H1 (cell line): ENCODE measurements at regions not wholly inside any gene's neighbourhood (a gene's known extent, or its start where the extent isn't known, plus 50 kb on each side); places are given as distances from the start of the nearest gene placed in this dataset.

Experiments
- CTCF ChIA-PET: fragments of 300-600 bp; sonication (Branson Sonifier 250); formaldehyde crosslinking; loops from one replicate; lab custom pipeline; 2021; ENCODE audit not compliant: partially characterized antibody; lab: Charles Lee
- POLR2A ChIA-PET: fragments of 300-600 bp; sonication (Branson Sonifier 250); formaldehyde crosslinking; loops from one replicate; lab custom pipeline; 2021; ENCODE audit warnings: inconsistent platforms; ENCODE audit not compliant: partially characterized antibody; lab: Charles Lee
- DNase-seq, 2 experiments: peaks; one replicate each; pipeline versions ENCODE4 v3.0.0 to v3.0.0-alpha.2; 2010 to 2022; ENCODE audit warnings: low spot score in 2 of 2, low read depth in 1 of 2, mixed read lengths in 1 of 2
- FAIRE-seq: peaks from 2 replicates; lab custom pipeline; 2011; peaks lifted over from hg19 to GRCh38; lab: Jason Lieb, UNC
- H2AFZ ChIP-seq: 2 replicates; pipeline ENCODE4 v1.8.1; 2012; ENCODE audit warnings: low read length, inconsistent platforms
- H2AK5ac ChIP-seq: 2 replicates; pipeline ENCODE4 v1.6.1; 2013; ENCODE audit warnings: low read depth, low read length
- H2BK120ac ChIP-seq: replicated peaks from 2 replicates; pipeline ENCODE3; 2013; ENCODE audit warnings: low read depth, low read length, inconsistent platforms
- H2BK12ac ChIP-seq: 2 replicates; pipeline ENCODE4 v1.6.1; 2013; ENCODE audit warnings: low read depth, low read length
- H2BK15ac ChIP-seq: 2 replicates; pipeline ENCODE4 v1.6.1; 2013; ENCODE audit warnings: low read length
- H2BK20ac ChIP-seq: 2 replicates; pipeline ENCODE4 v1.6.1; 2013; ENCODE audit warnings: low read length
- H2BK5ac ChIP-seq: 2 replicates; pipeline ENCODE4 v1.6.1; 2013; ENCODE audit warnings: low read depth, low read length
- H3K14ac ChIP-seq: 2 replicates; pipeline ENCODE4 v1.6.1; 2013; ENCODE audit warnings: inconsistent platforms; ENCODE audit not compliant: insufficient read length
- H3K18ac ChIP-seq: 2 replicates; pipeline ENCODE4 v1.6.1; 2013; ENCODE audit warnings: low read length; ENCODE audit errors: extremely low read depth
- H3K23ac ChIP-seq: 2 replicates; pipeline ENCODE4 v1.6.1; 2013; ENCODE audit warnings: inconsistent platforms; ENCODE audit not compliant: insufficient read length
- H3K23me2 ChIP-seq: 2 replicates; pipeline ENCODE4 v1.6.1; 2013; ENCODE audit warnings: low read depth, low read length
- H3K27ac ChIP-seq: 2 replicates; pipeline ENCODE4 v1.6.1; 2011; ENCODE audit warnings: low read depth, low read length, inconsistent platforms
- H3K27me3 ChIP-seq, 4 experiments: replicated peaks in 1 of 4; 1 replicate in 1 of 4; 2 replicates in 3 of 4; pipeline versions ENCODE4 v1.6.1 to v1.8.1; 2011 to 2013; ENCODE audit warnings: low read length in 3 of 4, mild to moderate bottlenecking in 3 of 4, inconsistent platforms in 2 of 4, mixed read lengths in 2 of 4, moderate library complexity in 1 of 4; ENCODE audit not compliant: control insufficient read depth in 3 of 4, insufficient read depth in 3 of 4; ENCODE audit errors: extremely low read depth in 1 of 4
- H3K36me3 ChIP-seq, 4 experiments: 2 replicates each; pipeline versions ENCODE4 v1.6.1 to v1.8.1; 2011 to 2013; ENCODE audit warnings: mild to moderate bottlenecking in 4 of 4, low read length in 3 of 4, moderate library complexity in 2 of 4, control low read depth in 1 of 4, inconsistent platforms in 1 of 4; ENCODE audit not compliant: insufficient read depth in 4 of 4, control insufficient read depth in 2 of 4
- H3K4ac ChIP-seq: replicated peaks from 2 replicates; pipeline ENCODE3; 2013; ENCODE audit warnings: low read length, low read depth, mixed read lengths, inconsistent platforms; ENCODE audit not compliant: insufficient read length
- H3K4me1 ChIP-seq, 4 experiments: replicated peaks in 1 of 4; 1 replicate in 1 of 4; 2 replicates in 3 of 4; pipeline versions ENCODE4 v1.6.1 to v1.8.1; 2011 to 2013; ENCODE audit warnings: low read length in 3 of 4, inconsistent platforms in 2 of 4, mixed read lengths in 1 of 4; ENCODE audit not compliant: insufficient read depth in 4 of 4, control insufficient read depth in 3 of 4
- H3K4me2 ChIP-seq, 2 experiments: 2 replicates each; pipeline versions ENCODE4 v1.6.1 to v1.8.1; 2011 to 2013; ENCODE audit warnings: low read depth in 2 of 2, low read length in 2 of 2, control low read depth in 1 of 2, inconsistent platforms in 1 of 2, mild to moderate bottlenecking in 1 of 2; ENCODE audit not compliant: insufficient read depth in 1 of 2
- H3K4me3 ChIP-seq, 4 experiments: fragments of 200-600, 300-600 bp in 1 of 4; sonication (generic), shearing (Covaris generic), sonication (Bioruptor Twin) in 1 of 4; 2 replicates each; pipeline versions ENCODE4 v1.5.1 to v1.8.1; 2011 to 2016; ENCODE audit warnings: low read length in 4 of 4, low read depth in 3 of 4, control low read depth in 2 of 4, inconsistent platforms in 2 of 4, mild to moderate bottlenecking in 2 of 4, mixed read lengths in 1 of 4, moderate library complexity in 1 of 4; ENCODE audit not compliant: insufficient read depth in 2 of 4; ENCODE audit errors: extremely low read depth in 1 of 4
- H3K56ac ChIP-seq: replicated peaks from 2 replicates; pipeline ENCODE3; 2013; ENCODE audit warnings: low read depth, mild to moderate bottlenecking, mixed read lengths, low read length, inconsistent platforms; ENCODE audit not compliant: insufficient read length
- H3K79me1 ChIP-seq: 2 replicates; pipeline ENCODE4 v1.6.1; 2013; ENCODE audit warnings: low read depth, low read length, control low read depth
- H3K79me2 ChIP-seq, 2 experiments: 2 replicates each; pipeline versions ENCODE4 v1.6.1 to v1.8.1; 2012 to 2013; ENCODE audit warnings: low read length in 2 of 2, mild to moderate bottlenecking in 2 of 2, inconsistent platforms in 1 of 2; ENCODE audit not compliant: insufficient read depth in 2 of 2, control insufficient read depth in 1 of 2
- H3K9ac ChIP-seq, 4 experiments: replicated peaks in 1 of 4; 1 replicate in 1 of 4; 2 replicates in 3 of 4; pipeline versions ENCODE4 v1.6.1 to v1.8.1; 2011 to 2013; ENCODE audit warnings: low read depth in 3 of 4, low read length in 3 of 4, control low read depth in 2 of 4, mild to moderate bottlenecking in 2 of 4, moderate library complexity in 2 of 4, inconsistent platforms in 1 of 4; ENCODE audit errors: extremely low read depth in 1 of 4
- H3K9me3 ChIP-seq, 2 experiments: 2 replicates each; pipeline versions ENCODE4 v1.6.1 to v1.8.1; 2012 to 2013; ENCODE audit warnings: mild to moderate bottlenecking in 2 of 2, moderate library complexity in 2 of 2, control low read depth in 1 of 2, inconsistent platforms in 1 of 2, low read depth in 1 of 2, low read length in 1 of 2, mixed read lengths in 1 of 2; ENCODE audit not compliant: insufficient read depth in 2 of 2
- H4K20me1 ChIP-seq, 2 experiments: replicated peaks in 1 of 2; 2 replicates each; pipeline versions ENCODE3 to v1.8.1; 2011 to 2013; ENCODE audit warnings: inconsistent platforms in 2 of 2, low read length in 2 of 2, mild to moderate bottlenecking in 1 of 2; ENCODE audit not compliant: insufficient read depth in 2 of 2, control insufficient read depth in 1 of 2
- H4K5ac ChIP-seq: 2 replicates; pipeline ENCODE4 v1.6.1; 2013; ENCODE audit warnings: low read length, low read depth, mixed read lengths, inconsistent platforms; ENCODE audit not compliant: insufficient read length
- H4K8ac ChIP-seq: 2 replicates; pipeline ENCODE4 v1.8.0; 2013; ENCODE audit warnings: mild to moderate bottlenecking, moderate library complexity, low read length, inconsistent platforms; ENCODE audit not compliant: insufficient read depth; ENCODE audit errors: extremely low read depth
- H4K91ac ChIP-seq: replicated peaks from 2 replicates; pipeline ENCODE3; 2013; ENCODE audit warnings: low read length, mixed read lengths, inconsistent platforms; ENCODE audit not compliant: insufficient read length
- ASH2L ChIP-seq: fragments of 200-600, 300-600 bp; sonication (generic); IDR thresholded peaks from one replicate; pipeline ENCODE4 v1.7.1; 2017; ENCODE audit warnings: low read length
- CTBP2 ChIP-seq: IDR thresholded peaks from 2 replicates; pipeline ENCODE4 v1.7.0; 2011; ENCODE audit warnings: borderline replicate concordance, mild to moderate bottlenecking, moderate library complexity, mixed read lengths, low read length; ENCODE audit not compliant: insufficient read depth, insufficient read length
- JUND ChIP-seq: IDR thresholded peaks from 2 replicates; pipeline ENCODE4 v1.6.1; 2011; ENCODE audit warnings: mild to moderate bottlenecking, improper control_type of control experiment, low read length
- KDM4A ChIP-seq: IDR thresholded peaks from one replicate; pipeline ENCODE4 v1.7.1; 2012; ENCODE audit warnings: low read depth, mild to moderate bottlenecking, moderate library complexity, low read length, inconsistent platforms; ENCODE audit not compliant: severe bottlenecking
- SIRT6 ChIP-seq: IDR thresholded peaks from one replicate; pipeline ENCODE4 v1.7.1; 2012; ENCODE audit warnings: low read length, inconsistent platforms
- TEAD4 ChIP-seq: IDR thresholded peaks from 2 replicates; pipeline ENCODE4 v1.6.1; 2012; ENCODE audit warnings: low read depth, low read length, inconsistent platforms, mixed read lengths
- YY1 ChIP-seq: IDR thresholded peaks from 2 replicates; pipeline ENCODE4 v1.6.1; 2011; ENCODE audit warnings: low read depth, mild to moderate bottlenecking, low read length
- WGBS, 2 experiments: shearing (Covaris generic) in 1 of 2; methylation state at CpG; one replicate each; pipeline versions ENCODE4 v1.1.6 to v1.1.7; 2013 to 2015; ENCODE audit warnings: low lambda C conversion rate in 2 of 2, mixed read lengths in 2 of 2, inconsistent platforms in 1 of 2, low coverage in 1 of 2, missing lambda C conversion rate in 1 of 2; ENCODE audit not compliant: insufficient replicate concordance in 2 of 2, insufficient coverage in 1 of 2, insufficient read length in 1 of 2; ENCODE audit errors: extremely low coverage in 1 of 2, missing lambda C conversion rate in 1 of 2; 5-methylcytosine and 5-hydroxymethylcytosine counted together
- TF ChIP-seq, protein P1 (sequence below): IDR thresholded peaks from 2 replicates; pipeline ENCODE4 v1.6.1; 2011; ENCODE audit warnings: low read depth, mild to moderate bottlenecking, low read length; ENCODE audit not compliant: insufficient read depth
- TF ChIP-seq, protein P2 (sequence below): IDR thresholded peaks from 2 replicates; pipeline ENCODE4 v1.6.1; 2012; ENCODE audit warnings: low read length, inconsistent platforms
- TF ChIP-seq, protein P3 (sequence below), 3 experiments: IDR thresholded peaks; 1 replicate in 2 of 3; 2 replicates in 1 of 3; pipeline versions ENCODE4 v1.5.1 to v1.6.1; 2011; ENCODE audit warnings: low read length in 3 of 3, mild to moderate bottlenecking in 3 of 3, inconsistent platforms in 2 of 3, low read depth in 1 of 3, moderate library complexity in 1 of 3; ENCODE audit not compliant: insufficient read depth in 1 of 3; ENCODE audit errors: control extremely low read depth in 1 of 3

DNA sequence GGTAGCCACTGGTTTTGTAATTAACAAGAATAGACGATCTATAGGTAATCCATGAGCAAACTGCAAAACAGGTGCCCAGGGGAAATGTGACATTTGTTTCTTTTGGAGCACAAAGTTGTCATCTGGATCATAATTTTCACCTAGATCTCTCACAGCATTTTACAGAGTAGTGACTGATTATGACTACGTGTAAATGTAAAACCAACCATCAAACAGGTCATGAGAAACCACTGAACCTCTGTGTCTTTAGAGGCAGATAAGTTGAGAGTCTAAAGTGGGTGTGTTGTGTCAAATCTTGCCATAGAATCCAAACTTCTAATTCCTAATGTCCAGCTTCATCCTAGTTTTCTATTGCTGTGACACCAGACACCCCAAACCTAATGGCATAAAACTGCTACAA lies 648.1 kb downstream of the MID1IP1 start:
- H2AK5ac ChIP-seq = no peak overlapping the region
- no peak overlapping the region for H3K56ac ChIP-seq
- no peak overlapping the region for H2BK20ac ChIP-seq
- peaks cover 0 to 5% (median 1%) of the 10 kb centered on the region in 4 experiments; a peak in 1 of 7 replicates for H3K4me1 ChIP-seq
- H3K36me3 ChIP-seq = no peaks in the 10 kb centered on the region
- H3K79me2 ChIP-seq = no peaks in the 10 kb centered on the region
- no peak overlapping the region for H4K8ac ChIP-seq
- no peak overlapping the region for H4K5ac ChIP-seq
- no peaks in the 10 kb centered on the region for H3K79me1 ChIP-seq
- no peak overlapping the region for H3K18ac ChIP-seq
- H3K4me3 ChIP-seq = no peak overlapping the region
- ChIA-PET CTCF (no interaction called here), POLR2A (no interaction called here)
- no peak overlapping the region for H2AFZ ChIP-seq
- H3K27ac ChIP-seq = no peak overlapping the region
- no peak overlapping the region for H3K4me2 ChIP-seq
- no peaks in the 10 kb centered on the region for H3K27me3 ChIP-seq
- no peak overlapping the region for H2BK5ac ChIP-seq
- no peak for FAIRE-seq
- H4K20me1 ChIP-seq = no peaks in the 10 kb centered on the region
- H3K14ac ChIP-seq = no peak overlapping the region
- H3K23ac ChIP-seq = no peak overlapping the region
- H2BK15ac ChIP-seq = no peak overlapping the region
- H3K23me2 ChIP-seq = peaks cover 2% of the 10 kb centered on the region; the same call in 1 of the 2 replicates
- DNase-seq = no peak
- no peak overlapping the region for H2BK120ac ChIP-seq
- no peak overlapping the region for H4K91ac ChIP-seq
- no peak overlapping the region for H2BK12ac ChIP-seq
- no peak overlapping the region for H3K9ac ChIP-seq
- no peaks in the 10 kb centered on the region for H3K9me3 ChIP-seq
- H3K4ac ChIP-seq = no peak overlapping the region
- WGBS, 2 experiments = 83% methylated on average over 2 of the region's 2 CpGs; no CpG with 5 or more reads in 1 of the 2 experiments
- TF ChIP-seq, protein P1, sequence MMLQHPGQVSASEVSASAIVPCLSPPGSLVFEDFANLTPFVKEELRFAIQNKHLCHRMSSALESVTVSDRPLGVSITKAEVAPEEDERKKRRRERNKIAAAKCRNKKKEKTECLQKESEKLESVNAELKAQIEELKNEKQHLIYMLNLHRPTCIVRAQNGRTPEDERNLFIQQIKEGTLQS = no peak
- no peak for TF ChIP-seq TEAD4
- TF ChIP-seq CTBP2 = no peak
- no peak for TF ChIP-seq ASH2L
- no peak for TF ChIP-seq YY1
- TF ChIP-seq KDM4A = no peak
- TF ChIP-seq, protein P2, sequence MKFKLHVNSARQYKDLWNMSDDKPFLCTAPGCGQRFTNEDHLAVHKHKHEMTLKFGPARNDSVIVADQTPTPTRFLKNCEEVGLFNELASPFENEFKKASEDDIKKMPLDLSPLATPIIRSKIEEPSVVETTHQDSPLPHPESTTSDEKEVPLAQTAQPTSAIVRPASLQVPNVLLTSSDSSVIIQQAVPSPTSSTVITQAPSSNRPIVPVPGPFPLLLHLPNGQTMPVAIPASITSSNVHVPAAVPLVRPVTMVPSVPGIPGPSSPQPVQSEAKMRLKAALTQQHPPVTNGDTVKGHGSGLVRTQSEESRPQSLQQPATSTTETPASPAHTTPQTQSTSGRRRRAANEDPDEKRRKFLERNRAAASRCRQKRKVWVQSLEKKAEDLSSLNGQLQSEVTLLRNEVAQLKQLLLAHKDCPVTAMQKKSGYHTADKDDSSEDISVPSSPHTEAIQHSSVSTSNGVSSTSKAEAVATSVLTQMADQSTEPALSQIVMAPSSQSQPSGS = no peak
- no peak for TF ChIP-seq JUND
- no peak for TF ChIP-seq SIRT6
- TF ChIP-seq, protein P3, sequence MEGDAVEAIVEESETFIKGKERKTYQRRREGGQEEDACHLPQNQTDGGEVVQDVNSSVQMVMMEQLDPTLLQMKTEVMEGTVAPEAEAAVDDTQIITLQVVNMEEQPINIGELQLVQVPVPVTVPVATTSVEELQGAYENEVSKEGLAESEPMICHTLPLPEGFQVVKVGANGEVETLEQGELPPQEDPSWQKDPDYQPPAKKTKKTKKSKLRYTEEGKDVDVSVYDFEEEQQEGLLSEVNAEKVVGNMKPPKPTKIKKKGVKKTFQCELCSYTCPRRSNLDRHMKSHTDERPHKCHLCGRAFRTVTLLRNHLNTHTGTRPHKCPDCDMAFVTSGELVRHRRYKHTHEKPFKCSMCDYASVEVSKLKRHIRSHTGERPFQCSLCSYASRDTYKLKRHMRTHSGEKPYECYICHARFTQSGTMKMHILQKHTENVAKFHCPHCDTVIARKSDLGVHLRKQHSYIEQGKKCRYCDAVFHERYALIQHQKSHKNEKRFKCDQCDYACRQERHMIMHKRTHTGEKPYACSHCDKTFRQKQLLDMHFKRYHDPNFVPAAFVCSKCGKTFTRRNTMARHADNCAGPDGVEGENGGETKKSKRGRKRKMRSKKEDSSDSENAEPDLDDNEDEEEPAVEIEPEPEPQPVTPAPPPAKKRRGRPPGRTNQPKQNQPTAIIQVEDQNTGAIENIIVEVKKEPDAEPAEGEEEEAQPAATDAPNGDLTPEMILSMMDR (IDR thresholded peaks at IDR 0.05; ENCODE audit: control extremely low read depth in 1 of 3, insufficient read depth in 1 of 3, low read depth in 1 of 3, low read length in 3 of 3) = no peak
